HG03354 (cell line): ENCODE measurements at regions not wholly inside any gene's neighbourhood (a gene's known extent, or its start where the extent isn't known, plus 50 kb on each side); places are given as distances from the start of the nearest gene placed in this dataset.

Experiments used
- ATAC-seq: cut with Tn5 transposase; IDR thresholded peaks from one replicate; pipeline ENCODE4 v1.9.1; 2021; ENCODE audit warnings: mild to moderate bottlenecking; ENCODE audit not compliant: unreplicated experiment, poor library complexity, severe bottlenecking

DNA sequence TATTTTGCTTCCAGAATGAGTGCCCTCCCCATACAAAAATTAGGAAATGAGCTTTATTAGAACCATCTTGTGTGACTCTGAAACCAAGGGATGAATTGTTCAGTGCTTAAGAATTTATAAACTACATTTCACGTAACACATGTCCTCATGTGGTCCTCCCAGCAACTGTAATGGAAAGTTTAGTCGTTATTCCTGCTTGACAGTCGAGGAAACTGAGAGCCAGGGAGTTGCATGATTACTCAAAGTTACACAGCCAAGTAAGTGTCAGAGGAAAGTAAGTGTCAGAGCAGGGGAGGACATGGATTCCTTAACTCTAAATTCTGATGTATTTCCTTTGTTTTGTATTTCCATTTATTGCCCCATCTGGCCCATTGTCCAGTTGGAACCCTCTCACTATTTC is 453.9 kb downstream of the FUT8 start:
- ATAC-seq: no peak

DNA sequence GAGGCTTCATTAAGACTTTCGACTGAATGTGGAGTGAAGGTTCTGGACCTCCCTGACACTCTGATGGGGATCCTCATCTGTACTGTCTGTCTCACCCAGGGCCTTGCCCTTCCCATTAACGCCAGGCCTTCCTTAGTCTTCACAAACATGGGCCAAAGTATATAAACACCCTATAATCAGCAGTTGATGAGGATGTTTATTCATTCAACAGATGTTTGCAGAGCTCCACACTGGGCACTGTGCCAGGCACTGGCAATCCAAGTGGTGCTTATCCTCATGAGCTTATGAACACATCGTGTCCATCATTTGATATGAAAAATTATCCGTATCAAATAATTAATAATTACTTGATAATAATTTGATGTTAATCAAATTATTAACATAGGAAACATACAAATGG is 454.4 kb downstream of the FUT8 start:
- no peak for ATAC-seq

DNA sequence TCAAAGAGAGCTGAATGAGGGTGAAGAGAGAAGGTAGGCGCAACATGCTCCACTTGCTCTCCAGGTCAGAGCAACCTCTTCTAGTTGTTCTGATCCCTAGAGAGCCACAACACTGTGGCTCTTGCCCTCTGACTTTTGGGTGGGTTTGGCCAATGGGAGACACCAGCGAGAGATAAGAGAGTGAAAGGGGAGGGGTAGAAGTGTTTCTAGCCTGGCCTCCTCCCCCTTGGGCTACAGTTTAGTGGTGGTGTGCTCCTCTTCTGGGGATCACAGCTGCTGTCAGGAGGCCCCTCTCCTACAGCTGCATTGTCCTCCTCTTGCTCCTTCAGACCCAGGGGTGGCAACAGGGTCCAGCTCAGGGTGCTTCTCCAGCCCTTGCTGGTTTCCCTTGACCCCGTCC is 454.8 kb downstream of the FUT8 start:
- no peak for ATAC-seq

DNA sequence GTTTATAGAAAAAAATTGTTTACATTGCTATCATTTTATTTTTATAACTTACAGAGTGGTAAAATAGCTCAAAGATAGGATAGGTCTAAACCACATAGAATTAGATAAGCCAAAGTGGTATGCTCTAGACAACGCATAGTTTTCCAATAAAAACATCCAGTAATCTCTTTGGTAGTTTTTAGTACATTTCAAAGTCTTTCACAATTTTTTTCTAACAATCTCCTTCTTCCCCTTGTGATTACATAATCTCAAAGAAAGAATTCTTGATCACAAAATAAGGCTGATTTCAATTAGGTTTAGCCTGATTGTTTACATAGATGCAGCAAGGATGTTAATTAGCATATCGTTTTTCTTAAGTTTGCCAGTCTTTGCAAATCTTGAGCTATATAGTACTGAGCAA is 460.0 kb downstream of the FUT8 start:
- no peak for ATAC-seq

DNA sequence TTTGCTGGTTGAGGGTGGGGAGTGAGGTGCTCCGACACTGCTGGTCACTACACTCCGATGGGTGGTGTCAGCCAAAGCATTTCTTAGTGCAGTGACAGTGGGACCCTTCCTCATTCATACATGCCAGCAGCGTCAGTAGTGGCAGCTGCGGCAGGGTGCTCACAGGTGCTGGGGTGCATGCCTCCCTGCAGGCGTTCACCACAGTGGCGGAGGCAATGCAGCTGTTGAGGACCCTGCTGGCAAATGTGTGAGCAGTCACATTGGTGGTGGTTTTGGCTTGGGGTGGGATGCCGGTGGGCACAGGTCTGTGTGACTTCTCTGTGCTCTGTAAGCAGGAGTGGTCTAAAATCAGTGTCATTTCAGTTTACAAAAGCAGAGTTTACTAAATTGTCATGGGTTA is 464.6 kb downstream of the FUT8 start:
- no peak for ATAC-seq

DNA sequence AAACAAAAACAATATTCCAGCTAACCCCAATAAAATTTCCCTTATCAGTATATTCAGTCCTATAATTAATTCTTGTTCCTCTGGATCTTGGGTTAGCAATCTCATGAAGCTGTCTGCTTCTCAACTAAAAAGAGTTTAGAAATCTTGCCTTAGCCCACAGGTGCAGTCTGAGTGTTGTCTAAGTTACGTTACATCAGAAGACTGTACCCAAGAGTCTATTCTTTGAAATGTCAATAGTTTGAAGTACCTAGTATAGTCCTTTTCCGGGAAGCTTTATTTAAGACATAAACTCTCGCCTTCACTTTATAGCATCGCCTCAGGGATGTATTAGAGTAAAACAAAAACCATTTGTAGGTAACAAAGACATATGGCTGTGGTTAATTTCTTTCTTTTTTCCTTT is 465.1 kb downstream of the FUT8 start:
- no peak for ATAC-seq

DNA sequence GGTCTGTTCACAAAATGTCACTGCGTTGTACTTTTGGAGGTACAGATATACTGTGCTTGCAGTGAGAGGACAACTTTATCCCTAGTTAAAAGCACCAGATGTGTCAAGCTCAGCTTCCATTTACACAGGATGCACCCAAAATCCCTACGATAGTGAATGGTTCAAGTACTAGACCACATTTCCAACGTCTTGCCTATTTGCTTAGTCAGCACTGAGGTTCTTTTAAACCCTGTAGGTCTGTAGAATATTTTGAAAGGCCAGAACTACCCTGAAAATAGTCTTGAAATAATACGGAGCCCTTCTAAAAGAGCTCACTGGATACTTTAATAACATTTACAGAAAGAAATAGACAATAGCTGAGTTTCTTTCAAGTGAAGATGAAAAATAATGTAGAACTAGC is 466.1 kb downstream of the FUT8 start:
- no peak for ATAC-seq

DNA sequence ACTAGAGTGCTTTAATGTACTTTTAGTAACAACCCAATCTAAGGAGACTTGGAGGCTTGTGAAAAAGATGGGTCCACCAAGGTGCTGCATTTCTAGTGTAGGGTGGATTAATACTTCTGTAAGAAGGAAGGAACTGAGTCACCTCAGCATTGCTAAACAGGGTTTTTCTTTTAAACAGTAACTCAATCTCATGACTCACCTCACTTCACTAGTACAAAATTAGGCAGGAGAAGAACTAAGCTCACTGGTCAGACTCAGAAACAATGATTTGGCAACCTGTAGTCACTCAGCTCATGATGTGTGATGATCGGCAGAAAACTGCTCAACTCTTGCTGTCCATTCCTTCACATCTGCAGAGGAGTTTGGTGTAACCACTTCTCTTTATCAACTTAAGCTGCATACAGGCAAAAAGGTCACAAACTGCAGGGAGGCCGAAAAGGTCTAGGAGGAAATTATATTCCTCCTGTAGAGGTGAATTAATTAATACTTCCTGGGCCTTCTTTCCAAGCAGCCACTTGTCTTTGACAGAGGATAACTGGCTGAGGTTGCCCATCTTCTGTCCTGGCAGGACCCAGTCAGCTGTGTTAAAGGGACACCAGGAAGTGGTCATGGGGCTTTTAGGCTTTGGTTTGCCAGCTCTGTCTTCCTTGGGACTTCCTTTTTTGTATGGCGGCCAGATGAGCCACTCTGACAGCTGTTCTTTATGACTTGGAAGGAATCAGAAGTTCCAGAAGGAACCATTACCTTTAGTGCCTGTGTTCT is 466.9 kb downstream of the FUT8 start:
- ATAC-seq: peak; percentile 81

DNA sequence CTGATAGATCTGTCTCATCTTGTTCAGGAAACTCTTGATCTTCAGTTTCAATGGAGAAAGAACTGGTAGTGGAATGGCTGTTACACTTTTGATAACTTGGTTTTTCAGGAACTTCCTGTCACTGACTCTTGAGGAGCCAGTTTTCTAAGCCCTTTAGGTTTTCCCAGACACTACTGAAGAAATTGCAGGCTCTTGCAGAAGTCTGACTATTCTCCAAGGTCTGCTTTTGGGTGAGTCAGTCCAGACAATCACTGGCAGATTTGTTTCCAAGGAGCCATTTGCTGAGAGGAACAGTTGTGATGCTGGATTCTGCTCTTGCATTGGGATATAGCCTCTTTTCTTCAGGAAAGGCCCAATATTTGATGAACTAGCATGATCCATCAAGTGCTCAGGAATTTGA is 468.0 kb downstream of the FUT8 start:
- no peak for ATAC-seq

DNA sequence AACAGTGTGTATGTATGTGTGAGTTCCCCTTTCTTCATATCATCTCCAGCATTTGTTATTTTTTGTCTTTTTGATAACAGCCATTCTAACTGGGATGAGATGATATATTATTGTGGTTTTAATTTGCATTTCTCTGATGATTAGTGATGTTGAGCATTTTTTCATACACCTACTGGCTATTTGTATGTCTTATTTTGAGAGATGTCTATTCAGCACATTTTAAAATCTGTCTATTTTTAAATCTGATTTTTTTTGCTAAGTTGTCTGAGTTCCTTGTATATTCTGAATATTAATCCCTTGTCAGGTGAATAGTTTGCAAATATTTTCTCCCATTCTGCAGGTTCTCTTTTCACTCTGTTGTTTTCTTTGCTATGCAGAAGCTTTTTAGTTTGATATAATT is 469.1 kb downstream of the FUT8 start:
- no peak for ATAC-seq

DNA sequence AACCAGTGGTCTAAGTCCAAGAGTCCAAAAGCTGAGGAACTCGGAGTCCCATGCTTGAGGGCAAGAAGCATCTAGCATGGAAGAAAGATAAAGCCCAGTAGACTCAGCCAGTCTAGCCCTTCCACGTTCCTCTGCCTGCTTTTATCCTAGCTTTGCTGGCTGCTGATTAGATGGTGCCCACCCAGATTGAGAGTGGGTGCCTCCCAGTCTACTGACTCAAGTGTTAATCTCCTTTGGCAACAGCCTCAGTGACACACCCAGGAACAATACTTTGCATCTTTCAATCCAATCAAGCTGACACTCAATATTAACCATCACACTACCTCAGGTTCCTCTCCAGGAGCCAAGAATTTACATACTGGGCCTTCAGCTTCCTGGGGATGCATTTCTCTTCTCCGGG is 476.1 kb downstream of the FUT8 start:
- ATAC-seq: no peak

DNA sequence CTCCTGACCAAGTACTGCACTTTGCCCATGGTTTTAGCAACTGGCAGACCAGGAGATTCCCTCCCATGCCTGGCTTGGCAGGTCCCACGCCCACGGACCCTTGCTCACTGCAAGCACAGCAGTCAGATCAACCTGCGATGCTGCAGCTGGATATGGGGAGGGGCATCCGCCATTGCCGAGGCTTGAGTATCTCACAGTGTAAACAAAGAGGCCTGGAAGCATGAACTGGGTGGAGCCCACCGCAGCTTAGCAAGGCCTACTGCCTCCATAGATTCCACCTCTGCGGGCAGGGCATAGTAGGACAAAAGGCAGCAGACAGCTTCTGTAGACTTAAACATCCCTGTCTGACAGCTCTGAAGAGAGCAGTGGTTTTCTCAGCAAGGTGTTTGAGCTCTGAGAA is 479.8 kb downstream of the FUT8 start:
- no peak for ATAC-seq

DNA sequence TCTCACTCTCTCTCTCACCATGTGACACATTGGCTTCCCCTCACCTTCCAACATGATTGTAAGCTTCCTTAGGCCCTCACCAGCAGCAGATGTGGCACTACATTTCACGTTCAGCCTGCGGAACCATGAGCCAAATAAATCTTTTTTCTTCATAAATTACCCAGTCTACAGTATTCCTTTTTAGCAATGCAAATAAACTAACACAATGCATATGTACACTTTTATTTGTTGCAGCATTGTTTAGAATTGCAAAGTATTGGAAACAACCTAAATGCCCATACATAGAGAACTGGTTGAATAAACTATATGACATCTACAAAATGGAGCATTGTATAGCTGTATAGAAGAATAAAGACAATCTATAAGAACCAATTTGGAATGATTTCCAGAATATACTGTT is 487.6 kb downstream of the FUT8 start:
- ATAC-seq: no peak

DNA sequence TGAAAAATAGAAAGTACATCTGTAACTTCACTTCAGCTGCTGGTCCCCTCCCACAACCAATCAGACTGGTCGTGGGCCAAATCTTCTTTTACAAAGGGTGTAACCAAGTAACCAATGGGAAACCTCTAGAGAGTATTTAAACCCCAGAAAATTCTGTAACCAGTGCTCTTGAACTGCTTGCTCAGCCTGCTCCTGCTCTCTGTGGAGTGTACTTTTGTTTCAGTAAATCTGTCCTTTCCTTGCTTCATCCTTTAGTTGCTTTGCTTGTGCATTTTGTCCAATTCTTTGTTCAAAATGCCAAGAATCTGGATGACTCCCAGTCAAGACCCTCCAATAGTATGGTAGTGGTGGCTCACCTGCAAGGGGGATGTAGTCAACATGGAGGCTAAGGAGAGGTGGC is 489.1 kb downstream of the FUT8 start:
- ATAC-seq: no peak

DNA sequence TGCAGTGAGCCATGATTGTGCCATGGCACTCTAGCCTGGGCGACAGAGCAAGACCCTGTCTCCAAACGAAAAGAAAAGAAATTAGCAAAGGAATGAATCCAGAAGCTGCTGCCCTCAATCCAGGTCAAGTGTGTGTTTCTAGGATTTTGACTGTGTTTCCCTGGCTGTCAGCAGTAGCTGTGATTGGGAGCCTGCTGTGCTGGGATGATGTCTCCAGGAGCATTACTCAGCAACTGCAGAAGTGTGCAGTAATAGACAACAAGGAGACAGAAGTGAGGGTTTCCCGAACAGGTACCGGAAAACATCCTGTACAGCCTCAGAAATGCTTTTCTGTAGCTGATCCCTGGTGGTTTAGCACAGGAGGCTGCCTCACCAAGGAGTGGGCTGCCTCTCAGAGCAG is 492.5 kb downstream of the FUT8 start:
- ATAC-seq: no peak

DNA sequence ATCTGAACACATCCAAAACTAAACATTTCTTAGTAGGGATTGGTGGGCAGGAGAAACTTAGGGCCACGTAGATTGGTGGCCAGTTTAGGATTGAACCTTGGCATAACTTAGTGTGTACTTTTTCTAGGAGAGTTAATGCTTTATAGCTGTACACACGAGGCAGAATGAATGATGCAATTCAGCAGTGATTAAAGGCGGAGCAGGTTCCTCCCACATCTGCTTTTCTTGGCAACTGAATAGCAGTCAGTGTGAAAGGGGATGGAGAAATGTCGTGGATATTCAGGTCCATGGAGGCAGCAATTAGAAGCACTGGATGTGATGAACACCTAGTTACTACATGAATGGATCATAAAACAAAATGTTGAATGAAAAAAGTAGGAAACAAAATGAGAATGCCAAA is 493.8 kb downstream of the FUT8 start:
- ATAC-seq: no peak

DNA sequence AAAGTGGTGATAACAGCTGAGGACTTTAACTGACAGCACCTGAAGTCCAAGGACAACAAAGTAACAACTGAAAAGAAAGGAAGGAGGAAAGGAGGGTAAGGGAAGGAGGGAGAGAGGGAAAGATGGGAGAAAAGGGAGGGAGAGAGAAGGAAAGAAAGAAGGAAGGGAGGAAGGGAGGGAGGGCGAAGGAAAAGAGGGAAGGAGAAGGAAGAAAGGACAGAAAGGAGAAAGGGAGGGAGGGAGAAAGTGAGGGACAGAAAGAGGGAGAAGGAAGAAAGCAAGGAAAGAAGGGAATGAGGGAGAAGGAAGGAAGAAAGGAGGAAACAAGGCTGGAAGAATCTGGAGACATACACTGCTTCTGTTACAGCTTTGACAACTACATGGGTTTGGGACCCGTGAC is 494.4 kb downstream of the FUT8 start:
- ATAC-seq: no peak

DNA sequence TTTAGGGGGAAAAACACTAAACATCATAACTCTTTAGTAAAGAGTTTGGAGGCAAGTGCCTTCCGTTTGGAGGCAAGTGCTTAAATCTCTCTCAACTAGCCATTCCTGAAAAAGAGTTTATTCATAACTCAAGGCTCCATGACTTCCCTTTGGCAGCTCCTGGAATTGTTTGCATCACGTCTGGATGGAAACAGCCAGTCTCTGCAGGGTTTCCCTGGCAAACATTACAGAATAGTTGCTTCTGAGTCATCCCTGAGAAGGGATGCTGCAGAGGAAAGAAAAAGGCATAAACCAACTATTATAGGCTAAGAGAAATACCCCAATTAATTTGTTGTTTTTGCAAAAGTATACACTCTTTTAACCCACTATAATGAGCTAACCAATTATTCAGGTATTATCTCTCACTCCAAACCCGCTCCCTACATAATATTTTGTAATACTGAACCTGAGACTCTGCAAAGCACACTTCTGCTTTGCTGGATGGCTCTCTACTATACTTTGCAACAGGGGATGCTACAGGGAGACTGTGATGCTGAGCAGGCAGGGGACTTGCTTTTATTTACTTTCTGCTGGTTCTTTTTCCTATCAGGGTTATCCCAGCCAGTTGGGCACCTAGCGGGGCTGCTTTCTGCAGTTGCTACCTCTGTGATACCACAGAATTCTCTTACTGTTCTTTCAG is 497.7 kb downstream of the FUT8 start:
- no peak for ATAC-seq

DNA sequence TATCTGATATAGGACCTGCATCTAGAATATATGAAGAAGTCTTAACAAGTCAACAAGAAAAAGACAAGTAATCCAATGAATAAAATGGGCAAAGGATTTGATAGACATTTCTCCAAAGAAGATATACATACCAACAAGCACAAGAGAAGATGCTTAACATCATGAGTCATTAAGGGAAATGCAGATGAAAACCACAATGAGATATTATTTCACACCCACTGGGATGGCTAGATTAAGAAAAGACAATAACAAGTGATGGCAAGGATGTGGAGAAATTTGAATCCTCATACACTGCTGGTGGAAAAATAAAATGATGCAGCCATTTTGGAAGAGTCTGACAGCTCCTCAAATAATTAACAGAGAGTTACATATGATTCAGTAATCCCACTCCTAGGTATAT is 502.6 kb downstream of the FUT8 start:
- no peak for ATAC-seq

DNA sequence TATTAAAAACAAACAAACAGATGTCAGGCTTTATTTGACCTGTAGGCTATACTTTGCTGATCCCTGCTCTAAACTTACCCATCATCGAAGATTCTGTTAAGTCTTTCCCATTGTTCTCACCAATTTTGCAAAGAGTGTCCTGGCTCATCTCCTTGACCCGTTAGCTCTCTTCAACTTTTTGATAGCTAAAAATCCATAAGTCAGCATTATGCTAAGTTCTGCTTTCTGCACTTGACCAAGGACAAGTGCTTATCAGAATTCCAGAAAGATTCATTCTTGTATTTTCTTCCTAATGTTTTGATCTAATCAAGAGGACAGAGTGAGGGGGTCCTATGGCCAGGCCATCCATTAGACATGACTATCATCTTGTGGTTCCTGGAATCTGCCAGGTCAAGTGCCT is 503.5 kb downstream of the FUT8 start:
- no peak for ATAC-seq

DNA sequence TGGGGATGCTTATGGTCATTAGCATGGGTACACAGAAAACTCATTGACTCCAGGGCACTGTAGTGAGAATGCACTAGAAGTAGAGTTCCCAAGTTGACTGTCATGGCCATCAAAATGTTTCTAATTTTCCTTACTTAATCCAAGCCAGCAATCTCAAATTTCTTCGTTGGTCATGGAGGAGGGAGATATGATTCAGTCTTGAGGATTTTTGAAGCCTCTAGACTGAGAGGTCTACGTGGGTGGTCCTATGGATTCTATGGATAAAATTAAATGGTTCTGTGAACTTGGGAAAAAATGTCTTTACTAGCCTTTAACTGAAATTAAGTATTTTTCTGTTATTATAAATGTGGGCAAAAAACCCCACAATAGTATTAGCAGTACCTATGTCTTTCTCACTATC is 508.5 kb downstream of the FUT8 start:
- ATAC-seq: no peak

DNA sequence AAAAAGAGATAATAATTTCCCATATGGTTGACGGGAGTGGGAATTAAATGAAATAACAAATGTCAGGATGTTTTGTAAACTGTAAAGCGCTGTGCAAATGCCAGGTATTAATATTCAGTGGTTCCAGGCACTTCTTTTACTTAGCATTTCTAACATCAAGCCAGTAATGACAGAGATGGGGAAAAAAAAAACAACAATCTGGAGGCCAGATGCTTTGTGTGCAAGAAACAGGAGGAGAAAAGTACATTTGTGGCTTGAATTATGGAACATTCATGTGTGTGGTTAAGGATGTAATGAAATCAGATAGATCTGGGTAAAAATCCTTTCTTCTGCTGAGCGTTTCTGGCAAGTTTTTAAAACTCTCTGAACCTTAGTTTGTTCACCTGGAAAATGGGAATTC is 509.6 kb downstream of the FUT8 start:
- ATAC-seq: no peak
